Right renal cortex interstitium (tissue), 3 donors: ENCODE measurements at regions not wholly inside any gene's neighbourhood (a gene's known extent, or its start where the extent isn't known, plus 50 kb on each side); places are given as distances from the start of the nearest gene placed in this dataset.
"Not testable (repeated sequence)": the region's sequence is repeated elsewhere in the genome, so short reads cannot be mapped to it uniquely, and the experiment has no call there.

Experiments
- DNase-seq, 3 donors: peaks; one replicate each; pipeline ENCODE4 v3.0.0-alpha.2; 2013; ENCODE audit warnings: low read depth in 3 of 3, low spot score in 2 of 3

GRCh38 chr1:173394813-173395212 is 82.3 kb upstream of the PRDX6 start:
- not testable (repeated sequence) for DNase-seq

- DNase-seq = no peak
These were observed 81.4 kb upstream of the PRDX6 start for GRCh38 chr1:173395762-173396161.

GRCh38 chr1:173400387-173400995 is 76.6 kb upstream of the PRDX6 start:
- no peak for DNase-seq

- no peak for DNase-seq
These were observed 73.1 kb upstream of the PRDX6 start for GRCh38 chr1:173403996-173404395.

- no peak for DNase-seq
These were observed 71.9 kb upstream of the PRDX6 start for GRCh38 chr1:173405281-173405680.

GRCh38 chr1:173405834-173406233 is 71.3 kb upstream of the PRDX6 start:
- no peak for DNase-seq

- DNase-seq = no peak
These were observed 70.3 kb upstream of the PRDX6 start for GRCh38 chr1:173406783-173407230.

GRCh38 chr1:173407846-173408245 is 69.3 kb upstream of the PRDX6 start:
- no peak for DNase-seq

GRCh38 chr1:173408886-173409285 is 68.2 kb upstream of the PRDX6 start:
- no peak for DNase-seq

- DNase-seq = no peak
These were observed 67.5 kb upstream of the PRDX6 start for GRCh38 chr1:173409613-173410012.

- DNase-seq = no peak
These were observed 66.9 kb upstream of the PRDX6 start for GRCh38 chr1:173410133-173410793.

- DNase-seq = no peak
These were observed 66.3 kb upstream of the PRDX6 start for GRCh38 chr1:173410794-173411236.

- DNase-seq = no peak
These were observed 65.0 kb upstream of the PRDX6 start for GRCh38 chr1:173411835-173412742.

GRCh38 chr1:173413271-173413707 is 63.8 kb upstream of the PRDX6 start:
- no peak for DNase-seq

GRCh38 chr1:173414136-173414535 is 63.0 kb upstream of the PRDX6 start:
- no peak for DNase-seq

- DNase-seq = no peak
These were observed 62.5 kb upstream of the PRDX6 start for GRCh38 chr1:173414539-173415226.

- no peak for DNase-seq
These were observed 61.6 kb upstream of the PRDX6 start for GRCh38 chr1:173415490-173415889.

GRCh38 chr1:173415905-173416450 is 61.2 kb upstream of the PRDX6 start:
- no peak for DNase-seq

GRCh38 chr1:173417563-173417962 is 59.6 kb upstream of the PRDX6 start:
- no peak for DNase-seq
